C4-2B (cell line): ENCODE measurements at regions not wholly inside any gene's neighbourhood (a gene's known extent, or its start where the extent isn't known, plus 50 kb on each side); places are given as distances from the start of the nearest gene placed in this dataset.

ENCODE experiments used
- CTCF ChIP-seq: fragments of 450-650 bp; conservative IDR thresholded peaks from 2 replicates; pipeline ENCODE4 v1.5.1; 2017; ENCODE audit warnings: mild to moderate bottlenecking
- ZFX ChIP-seq: fragments of 450-650 bp; IDR thresholded peaks from 2 replicates; pipeline ENCODE4 v1.6.1; 2017

- TF ChIP-seq CTCF (no peak), ZFX (no peak)
These were observed 95.0 kb upstream of the SIRPA start for GRCh38 chr20:1800180-1800579.
